WTC11 (cell line): ENCODE measurements at regions not wholly inside any gene's neighbourhood (a gene's known extent, or its start where the extent isn't known, plus 50 kb on each side); places are given as distances from the start of the nearest gene placed in this dataset.

Experiments
- ATAC-seq: fragments of 200-7000 bp; cut with Tn5 transposase; 2 replicates; pipeline ENCODE4 v1.10.0; 2021; ENCODE audit warnings: mild to moderate bottlenecking, moderate library complexity
- CTCF ChIA-PET: fragments of 300-600 bp; sonication (Branson Sonifier 250); formaldehyde crosslinking; loops from one replicate; lab custom pipeline; 2021; ENCODE audit warnings: antibody characterized with exemption; lab: Charles Lee
- POLR2A ChIA-PET: fragments of 350-600 bp; sonication (Branson Sonifier 250); formaldehyde crosslinking; loops from one replicate; lab custom pipeline; 2021; ENCODE audit warnings: antibody characterized with exemption; lab: Charles Lee
- DNase-seq: peaks from one replicate; pipeline ENCODE4 v3.0.0; 2021; ENCODE audit warnings: low spot score
- H3K27ac Mint-ChIP-seq: 2 replicates; pipeline ENCODE4 v1.8.0; 2021; ENCODE audit warnings: mixed read lengths
- H3K27me3 Mint-ChIP-seq: 2 replicates; pipeline ENCODE4 v1.8.0; 2021; ENCODE audit warnings: low read depth, mild to moderate bottlenecking, moderate library complexity, mixed read lengths
- H3K36me3 Mint-ChIP-seq: 2 replicates; pipeline ENCODE4 v1.8.0; 2021; ENCODE audit warnings: mixed read lengths
- H3K4me1 Mint-ChIP-seq: 2 replicates; pipeline ENCODE4 v1.8.0; 2022; ENCODE audit warnings: mixed read lengths
- H3K4me3 Mint-ChIP-seq: 2 replicates; pipeline ENCODE4 v1.8.0; 2021; ENCODE audit warnings: mild to moderate bottlenecking, moderate library complexity, mixed read lengths
- H3K9me3 Mint-ChIP-seq: 2 replicates; pipeline ENCODE4 v1.8.0; 2021; ENCODE audit warnings: mixed read lengths
- CREB1 ChIP-seq: sonication (generic); formaldehyde crosslinking; IDR thresholded peaks from 2 replicates; pipeline ENCODE4 v1.8.0; 2023; ENCODE audit warnings: mild to moderate bottlenecking, missing genetic modification reagents
- GRHL2 ChIP-seq: fragments of 250-450 bp; sonication (Bioruptor Pico); IDR thresholded peaks from 2 replicates; pipeline ENCODE4 v1.8.0; 2022; ENCODE audit warnings: mild to moderate bottlenecking, moderate library complexity; ENCODE audit not compliant: insufficient replicate concordance, severe bottlenecking
- HMGA2 ChIP-seq: fragments of 250-450 bp; sonication (Bioruptor Pico); IDR thresholded peaks from 2 replicates; pipeline ENCODE4 v1.4.0; 2021; ENCODE audit warnings: mild to moderate bottlenecking, moderate library complexity
- JUN ChIP-seq: sonication (generic); formaldehyde crosslinking; IDR thresholded peaks from 2 replicates; pipeline ENCODE4 v1.8.0; 2023; ENCODE audit warnings: mild to moderate bottlenecking, missing genetic modification reagents
- MYBL2 ChIP-seq: sonication (generic); formaldehyde crosslinking; IDR thresholded peaks from 2 replicates; pipeline ENCODE4 v1.8.1; 2023; ENCODE audit warnings: mild to moderate bottlenecking, moderate library complexity, missing genetic modification reagents
- NFYB ChIP-seq: sonication (generic); formaldehyde crosslinking; conservative IDR thresholded peaks from 2 replicates; pipeline ENCODE4 v1.8.0; 2022; ENCODE audit warnings: low read depth, missing genetic modification reagents
- SP1 ChIP-seq: sonication (generic); formaldehyde crosslinking; conservative IDR thresholded peaks from 2 replicates; pipeline ENCODE4 v1.8.1; 2022; ENCODE audit warnings: missing genetic modification reagents
- ZNF423 ChIP-seq: fragments of 250-450 bp; sonication (Bioruptor Pico); IDR thresholded peaks from 2 replicates; pipeline ENCODE4 v2.1.2; 2022; ENCODE audit warnings: mild to moderate bottlenecking, moderate library complexity
- TF ChIP-seq, protein P1 (sequence below): sonication (generic); formaldehyde crosslinking; IDR thresholded peaks from 2 replicates; pipeline ENCODE4 v1.8.1; 2022; ENCODE audit warnings: low read depth, mild to moderate bottlenecking, moderate library complexity, missing genetic modification reagents, borderline replicate concordance
- TF ChIP-seq, protein P2 (sequence below): sonication (generic); formaldehyde crosslinking; IDR thresholded peaks from 2 replicates; pipeline ENCODE4 v1.8.1; 2023; ENCODE audit warnings: mild to moderate bottlenecking, missing genetic modification reagents
- TF ChIP-seq, protein P3 (sequence below): sonication (generic); formaldehyde crosslinking; IDR thresholded peaks from 2 replicates; pipeline ENCODE4 v1.8.1; 2023; ENCODE audit warnings: mild to moderate bottlenecking, moderate library complexity, missing genetic modification reagents
- TF ChIP-seq, protein P4 (sequence below): sonication (generic); formaldehyde crosslinking; IDR thresholded peaks from 2 replicates; pipeline ENCODE4 v1.8.0; 2022; ENCODE audit warnings: mild to moderate bottlenecking, missing genetic modification reagents
- TF ChIP-seq, protein P5 (sequence below): sonication (generic); formaldehyde crosslinking; IDR thresholded peaks from 2 replicates; pipeline ENCODE4 v1.8.0; 2022; ENCODE audit warnings: mild to moderate bottlenecking, missing genetic modification reagents
- TF ChIP-seq, protein P6 (sequence below): sonication (generic); formaldehyde crosslinking; IDR thresholded peaks from 2 replicates; pipeline ENCODE4 v1.8.0; 2023; ENCODE audit warnings: missing genetic modification reagents
- TF ChIP-seq, protein P7 (sequence below): sonication (generic); formaldehyde crosslinking; IDR thresholded peaks from 2 replicates; pipeline ENCODE4 v1.8.1; 2023; ENCODE audit warnings: mild to moderate bottlenecking, missing genetic modification reagents, moderate library complexity
- TF ChIP-seq, protein P8 (sequence below): fragments of 250-450 bp; sonication (Bioruptor Pico); IDR thresholded peaks from 2 replicates; pipeline ENCODE4 v1.9.0; 2021; ENCODE audit warnings: mild to moderate bottlenecking

DNA sequence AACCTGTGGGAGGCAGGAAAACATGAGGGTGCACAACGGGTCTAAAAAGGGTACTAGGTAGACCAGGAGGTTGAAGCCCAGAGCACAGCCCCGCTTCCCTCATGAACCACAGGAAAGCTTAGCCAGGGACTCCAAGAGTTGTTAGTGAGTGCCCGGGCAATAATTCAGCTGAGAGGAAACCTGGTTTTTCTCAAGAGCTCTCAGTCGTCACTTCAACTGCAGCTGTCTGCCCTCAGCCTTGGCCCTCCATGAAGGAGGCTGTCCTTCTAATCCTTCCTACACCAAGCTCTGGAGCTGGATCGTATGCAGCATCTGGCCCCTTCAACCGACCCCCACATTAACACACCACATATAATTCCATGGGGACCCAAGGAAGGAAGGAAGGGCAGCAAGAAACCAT, 77.0 kb upstream of the BACE2 start:
- POLR2A ChIA-PET = no interaction called here
- CTCF ChIA-PET = interaction anchor here (0.7 kb wide), 1 partner anchor 22 kb away, joined by 3 read pairs; no protein-coding TSS in a partner anchor

DNA sequence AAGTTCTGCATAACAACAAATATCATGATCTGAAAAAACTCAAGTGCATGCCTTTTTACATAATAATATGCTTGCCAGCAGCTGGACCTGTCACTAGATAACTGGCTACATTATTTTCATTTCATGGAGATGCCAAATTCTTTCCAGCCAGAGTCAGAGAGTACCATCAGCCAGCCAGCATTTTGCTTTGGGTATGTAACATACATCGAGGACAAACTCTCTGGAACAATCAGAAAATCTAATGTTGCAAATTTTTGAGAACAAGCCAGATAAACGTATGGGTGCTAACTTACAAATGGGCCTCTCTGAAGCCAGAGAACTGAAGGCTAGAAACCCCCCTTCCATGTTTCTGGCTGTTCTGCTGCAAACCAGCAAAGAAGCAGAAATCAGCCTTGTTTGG, 76.3 kb upstream of the BACE2 start:
- Mint-ChIP-seq H3K4me3 (no peak overlapping the region), H3K9me3 (no peaks in the 10 kb centered on the region), H3K27me3 (no peaks in the 10 kb centered on the region; the same call in 1 of the 2 replicates), H3K27ac (no peak overlapping the region), H3K4me1 (peaks cover 9% of the 10 kb centered on the region), H3K36me3 (no peaks in the 10 kb centered on the region)
- TF ChIP-seq GRHL2 (CRISPR knock-in tag) = no peak
- TF ChIP-seq JUN (CRISPR knock-in tag) = no peak
- TF ChIP-seq, protein P1, sequence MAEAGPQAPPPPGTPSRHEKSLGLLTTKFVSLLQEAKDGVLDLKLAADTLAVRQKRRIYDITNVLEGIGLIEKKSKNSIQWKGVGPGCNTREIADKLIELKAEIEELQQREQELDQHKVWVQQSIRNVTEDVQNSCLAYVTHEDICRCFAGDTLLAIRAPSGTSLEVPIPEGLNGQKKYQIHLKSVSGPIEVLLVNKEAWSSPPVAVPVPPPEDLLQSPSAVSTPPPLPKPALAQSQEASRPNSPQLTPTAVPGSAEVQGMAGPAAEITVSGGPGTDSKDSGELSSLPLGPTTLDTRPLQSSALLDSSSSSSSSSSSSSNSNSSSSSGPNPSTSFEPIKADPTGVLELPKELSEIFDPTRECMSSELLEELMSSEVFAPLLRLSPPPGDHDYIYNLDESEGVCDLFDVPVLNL (CRISPR knock-in tag) = no peak
- TF ChIP-seq CREB1 (CRISPR knock-in tag) = no peak
- no peak for TF ChIP-seq SP1
- no peak for TF ChIP-seq ZNF423 (CRISPR knock-in tag)
- TF ChIP-seq HMGA2 (CRISPR knock-in tag) = no peak
- TF ChIP-seq, protein P2, sequence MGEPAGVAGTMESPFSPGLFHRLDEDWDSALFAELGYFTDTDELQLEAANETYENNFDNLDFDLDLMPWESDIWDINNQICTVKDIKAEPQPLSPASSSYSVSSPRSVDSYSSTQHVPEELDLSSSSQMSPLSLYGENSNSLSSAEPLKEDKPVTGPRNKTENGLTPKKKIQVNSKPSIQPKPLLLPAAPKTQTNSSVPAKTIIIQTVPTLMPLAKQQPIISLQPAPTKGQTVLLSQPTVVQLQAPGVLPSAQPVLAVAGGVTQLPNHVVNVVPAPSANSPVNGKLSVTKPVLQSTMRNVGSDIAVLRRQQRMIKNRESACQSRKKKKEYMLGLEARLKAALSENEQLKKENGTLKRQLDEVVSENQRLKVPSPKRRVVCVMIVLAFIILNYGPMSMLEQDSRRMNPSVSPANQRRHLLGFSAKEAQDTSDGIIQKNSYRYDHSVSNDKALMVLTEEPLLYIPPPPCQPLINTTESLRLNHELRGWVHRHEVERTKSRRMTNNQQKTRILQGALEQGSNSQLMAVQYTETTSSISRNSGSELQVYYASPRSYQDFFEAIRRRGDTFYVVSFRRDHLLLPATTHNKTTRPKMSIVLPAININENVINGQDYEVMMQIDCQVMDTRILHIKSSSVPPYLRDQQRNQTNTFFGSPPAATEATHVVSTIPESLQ (CRISPR knock-in tag) = no peak
- ATAC-seq = no peak
- ChIA-PET POLR2A (no interaction called here), CTCF (interaction anchor here (0.5 kb wide), 1 partner anchor 77 kb away, joined by 3 read pairs; no protein-coding TSS in a partner anchor)
- no peak for DNase-seq

More for the DNA sequence above, 77.0 kb upstream of the BACE2 start:
- no peaks in the 10 kb centered on the region for H3K9me3 Mint-ChIP-seq
- H3K4me1 Mint-ChIP-seq = peaks cover 9% of the 10 kb centered on the region
- TF ChIP-seq, protein P3, sequence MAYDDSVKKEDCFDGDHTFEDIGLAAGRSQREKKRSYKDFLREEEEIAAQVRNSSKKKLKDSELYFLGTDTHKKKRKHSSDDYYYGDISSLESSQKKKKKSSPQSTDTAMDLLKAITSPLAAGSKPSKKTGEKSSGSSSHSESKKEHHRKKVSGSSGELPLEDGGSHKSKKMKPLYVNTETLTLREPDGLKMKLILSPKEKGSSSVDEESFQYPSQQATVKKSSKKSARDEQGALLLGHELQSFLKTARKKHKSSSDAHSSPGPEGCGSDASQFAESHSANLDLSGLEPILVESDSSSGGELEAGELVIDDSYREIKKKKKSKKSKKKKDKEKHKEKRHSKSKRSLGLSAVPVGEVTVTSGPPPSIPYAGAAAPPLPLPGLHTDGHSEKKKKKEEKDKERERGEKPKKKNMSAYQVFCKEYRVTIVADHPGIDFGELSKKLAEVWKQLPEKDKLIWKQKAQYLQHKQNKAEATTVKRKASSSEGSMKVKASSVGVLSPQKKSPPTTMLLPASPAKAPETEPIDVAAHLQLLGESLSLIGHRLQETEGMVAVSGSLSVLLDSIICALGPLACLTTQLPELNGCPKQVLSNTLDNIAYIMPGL = no peak
- TF ChIP-seq, protein P4, sequence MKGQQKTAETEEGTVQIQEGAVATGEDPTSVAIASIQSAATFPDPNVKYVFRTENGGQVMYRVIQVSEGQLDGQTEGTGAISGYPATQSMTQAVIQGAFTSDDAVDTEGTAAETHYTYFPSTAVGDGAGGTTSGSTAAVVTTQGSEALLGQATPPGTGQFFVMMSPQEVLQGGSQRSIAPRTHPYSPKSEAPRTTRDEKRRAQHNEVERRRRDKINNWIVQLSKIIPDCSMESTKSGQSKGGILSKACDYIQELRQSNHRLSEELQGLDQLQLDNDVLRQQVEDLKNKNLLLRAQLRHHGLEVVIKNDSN (CRISPR knock-in tag) = no peak
- DNase-seq = no peak
- H3K36me3 Mint-ChIP-seq = no peaks in the 10 kb centered on the region
- ATAC-seq = no peak
- H3K27me3 Mint-ChIP-seq = no peaks in the 10 kb centered on the region; the same call in 1 of the 2 replicates
- H3K4me3 Mint-ChIP-seq = no peak overlapping the region
- H3K27ac Mint-ChIP-seq = no peak overlapping the region

DNA sequence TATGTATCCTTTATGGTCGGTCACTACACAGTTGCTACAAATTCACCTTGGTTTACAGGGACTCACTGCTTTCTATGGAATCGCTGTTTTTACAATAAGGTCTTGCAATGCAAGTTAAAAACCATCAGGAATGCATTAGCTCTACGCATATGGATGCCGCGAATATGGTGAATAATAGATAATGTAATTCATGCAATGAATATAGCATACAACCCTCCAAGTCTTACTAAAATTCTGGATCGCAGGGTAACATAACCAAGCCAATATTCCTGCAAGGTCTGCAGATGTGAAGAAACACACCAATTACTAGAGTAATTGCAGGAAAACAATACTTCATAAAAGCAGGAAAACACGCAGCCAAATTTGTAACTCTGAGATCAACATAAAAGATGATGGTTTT, 75.6 kb upstream of the BACE2 start:
- Mint-ChIP-seq H3K36me3 (no peaks in the 10 kb centered on the region), H3K4me1 (peaks cover 9% of the 10 kb centered on the region), H3K27ac (no peak overlapping the region), H3K4me3 (no peak overlapping the region), H3K27me3 (no peaks in the 10 kb centered on the region; the same call in 1 of the 2 replicates), H3K9me3 (no peaks in the 10 kb centered on the region)
- DNase-seq (no peak), ATAC-seq (no peak)
- TF ChIP-seq, protein P5, sequence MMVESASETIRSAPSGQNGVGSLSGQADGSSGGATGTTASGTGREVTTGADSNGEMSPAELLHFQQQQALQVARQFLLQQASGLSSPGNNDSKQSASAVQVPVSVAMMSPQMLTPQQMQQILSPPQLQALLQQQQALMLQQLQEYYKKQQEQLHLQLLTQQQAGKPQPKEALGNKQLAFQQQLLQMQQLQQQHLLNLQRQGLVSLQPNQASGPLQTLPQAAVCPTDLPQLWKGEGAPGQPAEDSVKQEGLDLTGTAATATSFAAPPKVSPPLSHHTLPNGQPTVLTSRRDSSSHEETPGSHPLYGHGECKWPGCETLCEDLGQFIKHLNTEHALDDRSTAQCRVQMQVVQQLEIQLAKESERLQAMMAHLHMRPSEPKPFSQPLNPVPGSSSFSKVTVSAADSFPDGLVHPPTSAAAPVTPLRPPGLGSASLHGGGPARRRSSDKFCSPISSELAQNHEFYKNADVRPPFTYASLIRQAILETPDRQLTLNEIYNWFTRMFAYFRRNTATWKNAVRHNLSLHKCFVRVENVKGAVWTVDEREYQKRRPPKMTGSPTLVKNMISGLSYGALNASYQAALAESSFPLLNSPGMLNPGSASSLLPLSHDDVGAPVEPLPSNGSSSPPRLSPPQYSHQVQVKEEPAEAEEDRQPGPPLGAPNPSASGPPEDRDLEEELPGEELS (CRISPR knock-in tag) = no peak
- TF ChIP-seq, protein P6, sequence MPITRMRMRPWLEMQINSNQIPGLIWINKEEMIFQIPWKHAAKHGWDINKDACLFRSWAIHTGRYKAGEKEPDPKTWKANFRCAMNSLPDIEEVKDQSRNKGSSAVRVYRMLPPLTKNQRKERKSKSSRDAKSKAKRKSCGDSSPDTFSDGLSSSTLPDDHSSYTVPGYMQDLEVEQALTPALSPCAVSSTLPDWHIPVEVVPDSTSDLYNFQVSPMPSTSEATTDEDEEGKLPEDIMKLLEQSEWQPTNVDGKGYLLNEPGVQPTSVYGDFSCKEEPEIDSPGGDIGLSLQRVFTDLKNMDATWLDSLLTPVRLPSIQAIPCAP = no peak
- TF ChIP-seq, protein P7, sequence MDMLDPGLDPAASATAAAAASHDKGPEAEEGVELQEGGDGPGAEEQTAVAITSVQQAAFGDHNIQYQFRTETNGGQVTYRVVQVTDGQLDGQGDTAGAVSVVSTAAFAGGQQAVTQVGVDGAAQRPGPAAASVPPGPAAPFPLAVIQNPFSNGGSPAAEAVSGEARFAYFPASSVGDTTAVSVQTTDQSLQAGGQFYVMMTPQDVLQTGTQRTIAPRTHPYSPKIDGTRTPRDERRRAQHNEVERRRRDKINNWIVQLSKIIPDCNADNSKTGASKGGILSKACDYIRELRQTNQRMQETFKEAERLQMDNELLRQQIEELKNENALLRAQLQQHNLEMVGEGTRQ = no peak
- TF ChIP-seq SP1 (no peak), NFYB (CRISPR knock-in tag) (no peak), MYBL2 (CRISPR knock-in tag) (no peak)
- TF ChIP-seq, protein P8, sequence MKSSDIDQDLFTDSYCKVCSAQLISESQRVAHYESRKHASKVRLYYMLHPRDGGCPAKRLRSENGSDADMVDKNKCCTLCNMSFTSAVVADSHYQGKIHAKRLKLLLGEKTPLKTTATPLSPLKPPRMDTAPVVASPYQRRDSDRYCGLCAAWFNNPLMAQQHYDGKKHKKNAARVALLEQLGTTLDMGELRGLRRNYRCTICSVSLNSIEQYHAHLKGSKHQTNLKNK (CRISPR knock-in tag) = no peak
- ChIA-PET CTCF (interaction anchor here (0.5 kb wide), 1 partner anchor 76 kb away, joined by 3 read pairs; no protein-coding TSS in a partner anchor), POLR2A (no interaction called here)
